GM20000 (cell line): ENCODE measurements at regions not wholly inside any gene's neighbourhood (a gene's known extent, or its start where the extent isn't known, plus 50 kb on each side); places are given as distances from the start of the nearest gene placed in this dataset.
"Not testable (repeated sequence)": the region's sequence is repeated elsewhere in the genome, so short reads cannot be mapped to it uniquely, and the experiment has no call there.

Source experiments
- DNase-seq: peaks from one replicate; pipeline ENCODE4 v3.0.0; 2012; ENCODE audit warnings: low spot score
- CTCF ChIP-seq: IDR thresholded peaks from 2 replicates; pipeline ENCODE4 v1.5.1; 2012; ENCODE audit warnings: mild to moderate bottlenecking, control low read depth; ENCODE audit errors: extremely low read depth, missing control alignments

- TF ChIP-seq CTCF = no peak
- DNase-seq = no peak
These were observed 260.3 kb downstream of the MYCN start for GRCh38 chr2:16200554-16201193.

GRCh38 chr2:16199882-16200553 lies 259.7 kb downstream of the MYCN start:
- DNase-seq = no peak
- no peak for TF ChIP-seq CTCF

- not testable (repeated sequence) for DNase-seq
These were observed 258.9 kb downstream of the MYCN start for GRCh38 chr2:16199241-16199640.

- no peak for DNase-seq
- no peak for TF ChIP-seq CTCF
These were observed 258.0 kb downstream of the MYCN start for GRCh38 chr2:16198166-16198912.

GRCh38 chr2:16197504-16198147 lies 257.3 kb downstream of the MYCN start:
- no peak for TF ChIP-seq CTCF
- DNase-seq = no peak

GRCh38 chr2:16196687-16197503 lies 256.5 kb downstream of the MYCN start:
- TF ChIP-seq CTCF = no peak
- DNase-seq = no peak

- DNase-seq = no peak
- TF ChIP-seq CTCF = no peak
These were observed 255.3 kb downstream of the MYCN start for GRCh38 chr2:16195681-16196070.
